ENCODE measurements at regions not wholly inside any gene's neighbourhood (a gene's known extent, or its start where the extent isn't known, plus 50 kb on each side); places are given as distances from the start of the nearest gene placed in this dataset.

DNA sequence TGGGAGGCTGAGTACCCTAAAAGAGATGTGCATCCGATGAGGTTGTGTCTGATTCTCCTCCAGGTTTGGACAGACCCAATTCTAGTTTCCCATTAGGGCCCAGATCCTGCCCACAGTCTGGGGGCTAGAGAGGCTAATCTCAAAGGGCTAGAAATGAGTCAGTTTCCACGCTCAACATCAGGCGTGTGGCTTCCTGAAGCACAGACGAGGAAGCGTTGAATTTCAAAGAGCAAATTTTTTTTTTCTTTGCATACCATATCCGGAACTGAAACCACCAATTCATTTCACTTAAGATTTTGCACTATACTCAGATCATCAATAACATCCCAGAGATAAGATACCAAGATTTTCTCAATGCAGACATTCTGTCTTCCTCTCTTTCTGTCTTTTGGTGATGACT lies 173.8 kb upstream of the BCL6 start:
- H3K27me3 ChIP-seq (ENCODE audit: insufficient read depth, low read length): no peaks in the 10 kb centered on the region
- no peak overlapping the region for H3K4ac ChIP-seq (ENCODE audit: low read depth, low read length)
- no peak overlapping the region for H3K14ac ChIP-seq (ENCODE audit: insufficient read depth, low read length)
- Mint-ChIP-seq H3K36me3 (ENCODE audit: insufficient read depth in 1 of 3, low read depth in 3 of 3) (peaks cover 0 to 8% (median 3%) of the 10 kb centered on the region in 3 experiments; a peak in 4 of 7 replicates), H3K27me3 (ENCODE audit: low read depth) (no peaks in the 10 kb centered on the region; the same call in 1 of the 2 replicates), H3K9me3 (peaks cover 3 to 6% of the 10 kb centered on the region in 2 experiments; a peak in 3 of 5 replicates), H3K4me1 (peaks cover 45 to 54% of the 10 kb centered on the region in 2 experiments), H3K4me3 (no peak overlapping the region), H3K27ac (no peak overlapping the region)
- H3K18ac ChIP-seq (ENCODE audit: insufficient read length, low read depth, low read length): no peak overlapping the region
- H4K20me1 ChIP-seq (ENCODE audit: control insufficient read depth, insufficient read depth, insufficient read length): no peaks in the 10 kb centered on the region
- no peak overlapping the region for H2AFZ ChIP-seq (ENCODE audit: low read length)
- no peak overlapping the region for H2BK5ac ChIP-seq (ENCODE audit: insufficient read length, low read length)
- H3K9me3 ChIP-seq (ENCODE audit: control insufficient read depth, low read depth, low read length): no peaks in the 10 kb centered on the region
- H3T11ph ChIP-seq (ENCODE audit: low read length): no peak overlapping the region
- H4K8ac ChIP-seq (replicated peaks; ENCODE audit: insufficient read length, low read depth, low read length): no peak overlapping the region
- H3K4me2 ChIP-seq (ENCODE audit: insufficient read depth, insufficient read length, low read length): no peak overlapping the region
- H2AK5ac ChIP-seq (ENCODE audit: insufficient read length, low read length): no peak overlapping the region
- no peak overlapping the region for H3K27ac ChIP-seq (ENCODE audit: insufficient read length, low read depth, low read length)
- no peak overlapping the region for H3K9ac ChIP-seq (ENCODE audit: extremely low read depth, insufficient read length, low read length)
- H2BK15ac ChIP-seq (ENCODE audit: low read depth, low read length): no peak overlapping the region
- H4K91ac ChIP-seq (ENCODE audit: insufficient read length, low read depth, low read length): no peak overlapping the region
- TF ChIP-seq CTCF (conservative IDR thresholded peaks at IDR 0.05): no peak
- no peak overlapping the region for H2BK12ac ChIP-seq (ENCODE audit: insufficient read length, low read depth, low read length)
- H3K23ac ChIP-seq (ENCODE audit: insufficient read length, low read depth, low read length): no peak overlapping the region
- H3K23me2 ChIP-seq (ENCODE audit: insufficient read length, low read depth, low read length, poor library complexity, severe bottlenecking): no peaks in the 10 kb centered on the region
- no peak overlapping the region for H4K5ac ChIP-seq (ENCODE audit: insufficient read length, low read depth, low read length)
- H2BK120ac ChIP-seq (ENCODE audit: low read depth, low read length, poor library complexity, severe bottlenecking): no peak overlapping the region
- no peaks in the 10 kb centered on the region for H3K79me2 ChIP-seq (ENCODE audit: insufficient read depth, low read length)
- WGBS (ENCODE audit: extremely low coverage, insufficient read length, low lambda C conversion rate): no CpG with 5 or more reads among the region's 6 CpGs
- no peak overlapping the region for H3K56ac ChIP-seq (ENCODE audit: insufficient read length, low read depth, low read length)
- H2BK20ac ChIP-seq (ENCODE audit: low read depth, low read length, poor library complexity, severe bottlenecking): no peak overlapping the region
- no peak for DNase-seq
- no peaks in the 10 kb centered on the region for H3K79me1 ChIP-seq (ENCODE audit: insufficient read depth, low read depth, low read length, poor library complexity, severe bottlenecking)
- H3K4me1 ChIP-seq (ENCODE audit: insufficient read depth, low read length): peaks cover 21% of the 10 kb centered on the region; the same call in 1 of the 2 replicates

All from H9 (cell line).